HepG2 (cell line): ENCODE measurements at regions not wholly inside any gene's neighbourhood (a gene's known extent, or its start where the extent isn't known, plus 50 kb on each side); places are given as distances from the start of the nearest gene placed in this dataset.

Source experiments
- ATAC-seq: fragments of 200-7000 bp; cut with Tn5 transposase; 3 replicates; pipeline ENCODE4 v1.9.1; 2020; ENCODE audit warnings: mild to moderate bottlenecking, moderate library complexity
- BruUV-seq: library from RNA; stranded (reverse); fragments of 400-500 nt; replicated peaks from 2 replicates; lab custom pipeline; 2021; lab: Mats Ljungman, UMichigan
- CTCF ChIA-PET: fragments of 300-600 bp; formaldehyde crosslinking; extraction: SDS; loops from one replicate; lab custom pipeline; 2021; ENCODE audit warnings: low total read pairs, inconsistent platforms, low intra/inter-chr PET ratio; lab: Yijun Ruan, JAX
- POLR2A ChIA-PET: fragments of 350-600 bp; sonication (Branson Sonifier 250); formaldehyde crosslinking; loops from one replicate; lab custom pipeline; 2020; ENCODE audit warnings: antibody characterized with exemption, inconsistent platforms; lab: Yijun Ruan, JAX
- DNase-seq: peaks from one replicate; pipeline ENCODE4 v3.0.0-alpha.2; 2015; ENCODE audit warnings: low spot score
- FAIRE-seq: peaks from 3 replicates; lab custom pipeline; 2011; peaks lifted over from hg19 to GRCh38; lab: Jason Lieb, UNC
- H2AFZ ChIP-seq: one replicate; pipeline ENCODE4 v1.6.1; 2011; ENCODE audit warnings: low read length, inconsistent platforms
- H3K27ac ChIP-seq: fragments of 300-600 bp; 3 replicates; pipeline ENCODE4 v1.8.0; 2011; ENCODE audit warnings: mixed run types, mild to moderate bottlenecking, mixed read lengths, low read length, inconsistent platforms; ENCODE audit not compliant: insufficient read depth; ENCODE audit errors: extremely low read length
- H3K27me3 ChIP-seq, 2 experiments: fragments of 200-600 bp in 1 of 2; 2 replicates in 1 of 2; 3 replicates in 1 of 2; pipeline versions ENCODE4 v1.6.0 to v1.8.0; 2011; ENCODE audit warnings: low read length in 2 of 2, mild to moderate bottlenecking in 2 of 2, moderate library complexity in 2 of 2, inconsistent platforms in 1 of 2; ENCODE audit not compliant: insufficient read depth in 2 of 2, control insufficient read depth in 1 of 2
- H3K36me3 ChIP-seq, 2 experiments: fragments of 200-600 bp in 1 of 2; replicated peaks in 1 of 2; 2 replicates in 1 of 2; 3 replicates in 1 of 2; pipeline versions ENCODE4 v1.5.1 to v1.8.0; 2011; ENCODE audit warnings: low read length in 2 of 2, inconsistent platforms in 1 of 2; ENCODE audit not compliant: insufficient read depth in 2 of 2, control insufficient read depth in 1 of 2
- H3K4me1 ChIP-seq: 2 replicates; pipeline ENCODE4 v1.5.1; 2012; ENCODE audit warnings: low read length, inconsistent platforms; ENCODE audit not compliant: insufficient read depth
- H3K4me2 ChIP-seq: 2 replicates; pipeline ENCODE4 v1.6.0; 2011; ENCODE audit warnings: low read depth, low read length, inconsistent platforms
- H3K4me3 ChIP-seq, 3 experiments: fragments of 200-600 bp in 1 of 3; sonication (generic), shearing (Covaris generic) in 1 of 3; replicated peaks in 1 of 3; 2 replicates each; pipeline ENCODE4 v1.5.1; 2011 to 2016; ENCODE audit warnings: low read length in 3 of 3, inconsistent platforms in 2 of 3, low read depth in 2 of 3, mild to moderate bottlenecking in 2 of 3, control low read depth in 1 of 3, mixed read lengths in 1 of 3; ENCODE audit not compliant: insufficient read depth in 1 of 3
- H3K79me2 ChIP-seq: one replicate; pipeline ENCODE4 v1.6.1; 2011; ENCODE audit warnings: low read length, inconsistent platforms; ENCODE audit not compliant: insufficient read depth
- H3K9ac ChIP-seq: 2 replicates; pipeline ENCODE4 v1.6.0; 2011; ENCODE audit warnings: mild to moderate bottlenecking, low read depth, low read length, inconsistent platforms; ENCODE audit not compliant: insufficient read depth
- H3K9me3 ChIP-seq: 2 replicates; pipeline ENCODE4 v1.5.1; 2012; ENCODE audit warnings: mild to moderate bottlenecking, low read length
- H4K20me1 ChIP-seq: 2 replicates; pipeline ENCODE4 v1.6.0; 2011; ENCODE audit warnings: inconsistent platforms, mild to moderate bottlenecking, low read length, moderate library complexity; ENCODE audit not compliant: insufficient read depth
- FOXA3 ChIP-seq: IDR thresholded peaks from 2 replicates; pipeline ENCODE4 v1.6.1; 2016; ENCODE audit warnings: missing genetic modification reagents, missing compliant biosample characterization
- SOX13 ChIP-seq, 3 experiments: fragments of 450-650 bp in 1 of 3; sonication (generic) in 1 of 3; formaldehyde crosslinking in 1 of 3; IDR thresholded peaks in 2 of 3; conservative IDR thresholded peaks in 1 of 3; 2 replicates each; pipeline versions ENCODE4 v1.5.0 to v1.6.1; 2016 to 2020; ENCODE audit warnings: antibody characterized with exemption in 1 of 3, mild to moderate bottlenecking in 1 of 3, missing compliant biosample characterization in 1 of 3, missing genetic modification reagents in 1 of 3, moderate library complexity in 1 of 3
- TSC22D2 ChIP-seq: sonication (generic); formaldehyde crosslinking; IDR thresholded peaks from 2 replicates; pipeline ENCODE4 v1.5.1; 2020; ENCODE audit warnings: missing genetic modification reagents, mild to moderate bottlenecking, borderline replicate concordance
- ZNF562 ChIP-seq: sonication (generic); formaldehyde crosslinking; IDR thresholded peaks from 2 replicates; pipeline ENCODE4 v1.8.0; 2022; ENCODE audit warnings: missing genetic modification reagents, borderline replicate concordance
- ZNF607 ChIP-seq: sonication (generic); formaldehyde crosslinking; IDR thresholded peaks from 2 replicates; pipeline ENCODE4 v1.5.1; 2020; ENCODE audit warnings: missing genetic modification reagents, mild to moderate bottlenecking, borderline replicate concordance
- ZNF737 ChIP-seq: sonication (generic); formaldehyde crosslinking; IDR thresholded peaks from 2 replicates; pipeline ENCODE4 v1.5.0; 2020; ENCODE audit warnings: missing genetic modification reagents, mild to moderate bottlenecking, borderline replicate concordance
- WGBS: methylation state at CpG from one replicate; pipeline ENCODE4 v1.1.6; 2017; ENCODE audit warnings: low lambda C conversion rate; 5-methylcytosine and 5-hydroxymethylcytosine counted together
- in situ Hi-C: cut with HindIII; loops from 2 replicates; pipeline ENCODE4 v1.10.0; 2017; ENCODE audit warnings: low pct_unique_long_range_greater_than_20kb; ENCODE audit not compliant: extremely low pct_ligation_motif_present
- intact Hi-C: fragments of 100-400 bp; cut with micrococcal nuclease; formaldehyde crosslinking; loops from one replicate; pipeline ENCODE4 v1.10.0; 2022; ENCODE audit not compliant: unreplicated experiment

GRCh38 chr6:30405934-30406333 is 61.0 kb downstream of the RPP21 start:
- ChIA-PET POLR2A (no interaction called here), CTCF (no interaction called here)
- no TSS peak for BruUV-seq
- in situ Hi-C loops (no loop called here), intact Hi-C loops (no loop called here)
- no peak for FAIRE-seq
- no peak overlapping the region for H3K27ac ChIP-seq
- H4K20me1 ChIP-seq, result no peaks in the 10 kb centered on the region
- no peak overlapping the region for H3K4me3 ChIP-seq
- peaks cover 5 to 31% of the 10 kb centered on the region in 2 experiments; a peak in 4 of 5 replicates for H3K27me3 ChIP-seq
- no peak overlapping the region for H3K4me2 ChIP-seq
- WGBS, result 17% methylated on average over 2 of the region's 2 CpGs
- no peaks in the 10 kb centered on the region for H3K79me2 ChIP-seq
- no peak for DNase-seq
- peaks cover 7% of the 10 kb centered on the region; the same call in 1 of the 2 replicates for H3K4me1 ChIP-seq
- no peak overlapping the region for H2AFZ ChIP-seq
- H3K36me3 ChIP-seq, result no peaks in the 10 kb centered on the region
- no peak overlapping the region for H3K9ac ChIP-seq
- ATAC-seq, result no peak
- peaks cover 8% of the 10 kb centered on the region; the same call in 1 of the 2 replicates for H3K9me3 ChIP-seq
- no peak for TF ChIP-seq FOXA3 (CRISPR knock-in tag)
- TF ChIP-seq SOX13 (IDR thresholded peaks at IDR 0.05), result no peak
- TF ChIP-seq SOX13 (CRISPR knock-in tag; conservative IDR thresholded peaks at IDR 0.05 in 1 of 2, IDR thresholded peaks at IDR 0.05 in 1 of 2), result peak in 1 of 2 experiments; percentile 54; a peak in 2 of 4 replicates

- Histone ChIP-seq H3K9me3 (peaks cover 8% of the 10 kb centered on the region; the same call in 1 of the 2 replicates), H2AFZ (no peak overlapping the region), H3K4me1 (peaks cover 12% of the 10 kb centered on the region), H3K27ac (no peak overlapping the region), H3K79me2 (no peaks in the 10 kb centered on the region), H3K27me3 (peaks cover 5 to 24% of the 10 kb centered on the region in 2 experiments; a peak in 4 of 5 replicates), H3K36me3 (no peaks in the 10 kb centered on the region), H3K4me3 (no peak overlapping the region), H3K9ac (no peak overlapping the region), H4K20me1 (no peaks in the 10 kb centered on the region), H3K4me2 (no peak overlapping the region)
- WGBS, result 10% methylated on average over 2 of the region's 2 CpGs
- intact Hi-C loops, result no loop called here
- DNase-seq (no peak), FAIRE-seq (no peak), ATAC-seq (no peak)
- no TSS peak for BruUV-seq
- in situ Hi-C loops, result no loop called here
- POLR2A ChIA-PET, result no interaction called here
- CTCF ChIA-PET, result no interaction called here
- no peak for TF ChIP-seq TSC22D2 (CRISPR knock-in tag)
- no peak for TF ChIP-seq ZNF607
- no peak for TF ChIP-seq ZNF737 (CRISPR knock-in tag)
- peak; percentile 48; the same call in 1 of the 2 replicates for TF ChIP-seq ZNF562 (CRISPR knock-in tag)
Observed at GRCh38 chr6:30409184-30409583, 64.2 kb downstream of the RPP21 start.
